ENCODE measurements at regions not wholly inside any gene's neighbourhood (a gene's known extent, or its start where the extent isn't known, plus 50 kb on each side); places are given as distances from the start of the nearest gene placed in this dataset.

GRCh38 chr2:16466821-16467151, 198.8 kb downstream of the CYRIA start:
- H3K79me1 ChIP-seq (ENCODE audit: low read depth, low read length): no peaks in the 10 kb centered on the region
- POLR2A ChIA-PET (ENCODE audit: partially characterized antibody): no interaction called here
- no peak overlapping the region for H2BK15ac ChIP-seq (ENCODE audit: low read length)
- no peak overlapping the region for H3K27ac ChIP-seq (ENCODE audit: low read depth, low read length)
- no peak overlapping the region for H3K4ac ChIP-seq (replicated peaks; ENCODE audit: insufficient read length, low read depth, low read length)
- H3K4me2 ChIP-seq (ENCODE audit: insufficient read depth in 1 of 2, low read depth in 2 of 2, low read length in 2 of 2): no peak overlapping the region
- DNase-seq (ENCODE audit: low read depth in 1 of 2, low spot score in 2 of 2) (no peak), FAIRE-seq (no peak)
- H3K9me3 ChIP-seq (ENCODE audit: insufficient read depth in 2 of 2, low read depth in 1 of 2, low read length in 1 of 2): no peaks in the 10 kb centered on the region
- H2BK120ac ChIP-seq (replicated peaks; ENCODE audit: low read depth, low read length): no peak overlapping the region
- no peak overlapping the region for H3K56ac ChIP-seq (replicated peaks; ENCODE audit: insufficient read length, low read depth, low read length)
- H2BK5ac ChIP-seq (ENCODE audit: low read depth, low read length): no peak overlapping the region
- no peak overlapping the region for H2AFZ ChIP-seq (ENCODE audit: low read length)
- no peaks in the 10 kb centered on the region for H3K79me2 ChIP-seq (ENCODE audit: control insufficient read depth in 1 of 2, insufficient read depth in 2 of 2, low read length in 2 of 2)
- H3K27me3 ChIP-seq (replicated peaks in 1 of 4; ENCODE audit: control insufficient read depth in 3 of 4, extremely low read depth in 1 of 4, insufficient read depth in 3 of 4, low read length in 3 of 4): no peaks in the 10 kb centered on the region
- no peak overlapping the region for H2AK5ac ChIP-seq (ENCODE audit: low read depth, low read length)
- no peaks in the 10 kb centered on the region for H3K36me3 ChIP-seq (ENCODE audit: control insufficient read depth in 2 of 4, insufficient read depth in 4 of 4, low read length in 3 of 4)
- H3K4me1 ChIP-seq (replicated peaks in 1 of 4; ENCODE audit: control insufficient read depth in 3 of 4, insufficient read depth in 4 of 4, low read length in 3 of 4): no peaks in the 10 kb centered on the region
- H3K18ac ChIP-seq (ENCODE audit: extremely low read depth, low read length): no peak overlapping the region
- no peak overlapping the region for H3K14ac ChIP-seq (ENCODE audit: insufficient read length)
- H3K9ac ChIP-seq (replicated peaks in 1 of 4; ENCODE audit: extremely low read depth in 1 of 4, low read depth in 3 of 4, low read length in 3 of 4): no peak overlapping the region
- H3K4me3 ChIP-seq (ENCODE audit: extremely low read depth in 1 of 4, insufficient read depth in 2 of 4, low read depth in 3 of 4, low read length in 4 of 4): no peak overlapping the region
- H4K91ac ChIP-seq (replicated peaks; ENCODE audit: insufficient read length, low read length): no peak overlapping the region
- H4K20me1 ChIP-seq (replicated peaks in 1 of 2; ENCODE audit: control insufficient read depth in 1 of 2, insufficient read depth in 2 of 2, low read length in 2 of 2): no peaks in the 10 kb centered on the region
- WGBS, 2 experiments (ENCODE audit: extremely low coverage in 1 of 2, insufficient coverage in 1 of 2, insufficient read length in 1 of 2, insufficient replicate concordance in 2 of 2, low coverage in 1 of 2, low lambda C conversion rate in 2 of 2, missing lambda C conversion rate in 1 of 2): 88% methylated on average over 2 of the region's 2 CpGs; no CpG with 5 or more reads in 1 of the 2 experiments
- CTCF ChIA-PET (ENCODE audit: partially characterized antibody): interaction anchor here (1.1 kb wide), 2 partner anchors 21 to 37 kb away, joined by 3 read pairs; no protein-coding TSS in a partner anchor
- H4K5ac ChIP-seq (ENCODE audit: insufficient read length, low read depth, low read length): no peak overlapping the region
- H4K8ac ChIP-seq (ENCODE audit: extremely low read depth, insufficient read depth, low read length): peak overlapping the region; percentile 77; the same call in 1 of the 2 replicates
- H3K23me2 ChIP-seq (ENCODE audit: low read depth, low read length): peaks cover 2% of the 10 kb centered on the region; the same call in 1 of the 2 replicates
- H2BK20ac ChIP-seq (ENCODE audit: low read length): no peak overlapping the region
- H2BK12ac ChIP-seq (ENCODE audit: low read depth, low read length): no peak overlapping the region
- no peak overlapping the region for H3K23ac ChIP-seq (ENCODE audit: insufficient read length)
- TF ChIP-seq, protein P1, sequence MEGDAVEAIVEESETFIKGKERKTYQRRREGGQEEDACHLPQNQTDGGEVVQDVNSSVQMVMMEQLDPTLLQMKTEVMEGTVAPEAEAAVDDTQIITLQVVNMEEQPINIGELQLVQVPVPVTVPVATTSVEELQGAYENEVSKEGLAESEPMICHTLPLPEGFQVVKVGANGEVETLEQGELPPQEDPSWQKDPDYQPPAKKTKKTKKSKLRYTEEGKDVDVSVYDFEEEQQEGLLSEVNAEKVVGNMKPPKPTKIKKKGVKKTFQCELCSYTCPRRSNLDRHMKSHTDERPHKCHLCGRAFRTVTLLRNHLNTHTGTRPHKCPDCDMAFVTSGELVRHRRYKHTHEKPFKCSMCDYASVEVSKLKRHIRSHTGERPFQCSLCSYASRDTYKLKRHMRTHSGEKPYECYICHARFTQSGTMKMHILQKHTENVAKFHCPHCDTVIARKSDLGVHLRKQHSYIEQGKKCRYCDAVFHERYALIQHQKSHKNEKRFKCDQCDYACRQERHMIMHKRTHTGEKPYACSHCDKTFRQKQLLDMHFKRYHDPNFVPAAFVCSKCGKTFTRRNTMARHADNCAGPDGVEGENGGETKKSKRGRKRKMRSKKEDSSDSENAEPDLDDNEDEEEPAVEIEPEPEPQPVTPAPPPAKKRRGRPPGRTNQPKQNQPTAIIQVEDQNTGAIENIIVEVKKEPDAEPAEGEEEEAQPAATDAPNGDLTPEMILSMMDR (IDR thresholded peaks at IDR 0.05; ENCODE audit: control extremely low read depth in 1 of 3, insufficient read depth in 1 of 3, low read depth in 1 of 3, low read length in 3 of 3): no peak
- no peak for TF ChIP-seq PHF8 (conservative IDR thresholded peaks at IDR 0.05; ENCODE audit: low read depth, low read length)
- TF ChIP-seq SP4 (IDR thresholded peaks at IDR 0.05; ENCODE audit: low read length): no peak
- TF ChIP-seq CBX5 (IDR thresholded peaks at IDR 0.05; ENCODE audit: low read depth, low read length): no peak
- TF ChIP-seq EP300 (IDR thresholded peaks at IDR 0.05; ENCODE audit: borderline replicate concordance in 1 of 2, low read depth in 2 of 2, low read length in 2 of 2): no peak
- no peak for TF ChIP-seq RBBP5 (IDR thresholded peaks at IDR 0.05; ENCODE audit: borderline replicate concordance, low read depth, low read length)
- no peak for TF ChIP-seq GTF2F1 (IDR thresholded peaks at IDR 0.05; ENCODE audit: borderline replicate concordance, low read depth, low read length)
- TF ChIP-seq, protein P2, sequence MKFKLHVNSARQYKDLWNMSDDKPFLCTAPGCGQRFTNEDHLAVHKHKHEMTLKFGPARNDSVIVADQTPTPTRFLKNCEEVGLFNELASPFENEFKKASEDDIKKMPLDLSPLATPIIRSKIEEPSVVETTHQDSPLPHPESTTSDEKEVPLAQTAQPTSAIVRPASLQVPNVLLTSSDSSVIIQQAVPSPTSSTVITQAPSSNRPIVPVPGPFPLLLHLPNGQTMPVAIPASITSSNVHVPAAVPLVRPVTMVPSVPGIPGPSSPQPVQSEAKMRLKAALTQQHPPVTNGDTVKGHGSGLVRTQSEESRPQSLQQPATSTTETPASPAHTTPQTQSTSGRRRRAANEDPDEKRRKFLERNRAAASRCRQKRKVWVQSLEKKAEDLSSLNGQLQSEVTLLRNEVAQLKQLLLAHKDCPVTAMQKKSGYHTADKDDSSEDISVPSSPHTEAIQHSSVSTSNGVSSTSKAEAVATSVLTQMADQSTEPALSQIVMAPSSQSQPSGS (IDR thresholded peaks at IDR 0.05; ENCODE audit: low read length): no peak
- TF ChIP-seq SAP30 (IDR thresholded peaks at IDR 0.05; ENCODE audit: insufficient read depth, insufficient replicate concordance, low read length): no peak
- TF ChIP-seq CTBP2 (IDR thresholded peaks at IDR 0.05; ENCODE audit: borderline replicate concordance, insufficient read depth, insufficient read length, low read length): no peak

All from H1 (cell line).